Endothelial cell of umbilical vein (primary cell): ENCODE measurements at regions not wholly inside any gene's neighbourhood (a gene's known extent, or its start where the extent isn't known, plus 50 kb on each side); places are given as distances from the start of the nearest gene placed in this dataset.

ENCODE experiments used
- BruUV-seq: library from RNA; stranded (reverse); fragments of 400-500 nt; replicated peaks from 2 replicates; lab custom pipeline; 2021; lab: Mats Ljungman, UMichigan
- CTCF ChIA-PET: fragments of 300-600, 350-600 bp; sonication (Branson Sonifier 250); formaldehyde crosslinking; loops from one replicate; lab custom pipeline; 2021; ENCODE audit warnings: antibody characterized with exemption, inconsistent platforms; lab: Charles Lee
- POLR2A ChIA-PET: fragments of 300-600, 350-600 bp; sonication (Branson Sonifier 250); formaldehyde crosslinking; loops from one replicate; lab custom pipeline; 2021; ENCODE audit warnings: antibody characterized with exemption, inconsistent platforms; lab: Charles Lee
- DNase-seq: peaks from one replicate; pipeline ENCODE4 v3.0.0-alpha.2; 2011; ENCODE audit warnings: low read depth, low spot score
- FAIRE-seq: peaks from 2 replicates; lab custom pipeline; 2011; peaks lifted over from hg19 to GRCh38; lab: Jason Lieb, UNC
- H2AFZ ChIP-seq: 2 replicates; pipeline ENCODE4 v1.6.0; 2012; ENCODE audit warnings: low read depth, low read length, control low read depth, inconsistent platforms
- H3K27ac ChIP-seq: 2 replicates; pipeline ENCODE4 v1.5.1; 2011; ENCODE audit warnings: low read depth, mild to moderate bottlenecking, control low read depth, low read length, moderate library complexity; ENCODE audit not compliant: insufficient read depth
- H3K27me3 ChIP-seq, 2 experiments: 2 replicates each; pipeline versions ENCODE4 v1.6.0 to v1.6.1; 2011; ENCODE audit warnings: low read length in 2 of 2, mixed read lengths in 1 of 2; ENCODE audit not compliant: control insufficient read depth in 2 of 2, insufficient read depth in 2 of 2
- H3K36me3 ChIP-seq, 2 experiments: 2 replicates in 1 of 2; 3 replicates in 1 of 2; pipeline ENCODE4 v1.5.1; 2011; ENCODE audit warnings: low read length in 2 of 2, mild to moderate bottlenecking in 1 of 2, moderate library complexity in 1 of 2; ENCODE audit not compliant: control insufficient read depth in 2 of 2, insufficient read depth in 2 of 2; ENCODE audit errors: extremely low read depth in 1 of 2
- H3K4me1 ChIP-seq: 3 replicates; pipeline ENCODE4 v1.5.1; 2011; ENCODE audit warnings: mild to moderate bottlenecking, low read length; ENCODE audit not compliant: control insufficient read depth, insufficient read depth; ENCODE audit errors: extremely low read depth
- H3K4me2 ChIP-seq: 2 replicates; pipeline ENCODE4 v1.6.1; 2011; ENCODE audit warnings: low read length, control low read depth, mixed read lengths; ENCODE audit not compliant: insufficient read depth
- H3K4me3 ChIP-seq, 3 experiments: fragments of 200-600 bp in 1 of 3; sonication (generic), shearing (Covaris generic) in 1 of 3; replicated peaks in 1 of 3; 2 replicates each; pipeline ENCODE4 v1.5.1; 2011 to 2016; ENCODE audit warnings: control low read depth in 3 of 3, low read length in 3 of 3, mild to moderate bottlenecking in 2 of 3, inconsistent platforms in 1 of 3, low read depth in 1 of 3, moderate library complexity in 1 of 3; ENCODE audit not compliant: insufficient read depth in 1 of 3
- H3K79me2 ChIP-seq: 2 replicates; pipeline ENCODE4 v1.6.0; 2012; ENCODE audit warnings: low read length, inconsistent platforms; ENCODE audit not compliant: control insufficient read depth, insufficient read depth
- H3K9ac ChIP-seq: replicated peaks from 2 replicates; pipeline ENCODE3; 2011; ENCODE audit warnings: low read length, control low read depth; ENCODE audit not compliant: insufficient read depth; ENCODE audit errors: extremely low read depth
- H3K9me1 ChIP-seq: replicated peaks from 3 replicates; pipeline ENCODE4 v1.6.0; 2011; ENCODE audit warnings: mild to moderate bottlenecking, low read length; ENCODE audit not compliant: control insufficient read depth, insufficient read depth; ENCODE audit errors: extremely low read depth
- H3K9me3 ChIP-seq: replicated peaks from 2 replicates; pipeline ENCODE4 v1.5.1; 2012; ENCODE audit warnings: low read length, inconsistent platforms; ENCODE audit not compliant: control insufficient read depth, insufficient read depth
- H4K20me1 ChIP-seq: replicated peaks from 2 replicates; pipeline ENCODE3; 2011; ENCODE audit warnings: mild to moderate bottlenecking, low read length; ENCODE audit not compliant: control insufficient read depth, insufficient read depth; ENCODE audit errors: extremely low read depth
- CTCF ChIP-seq, 2 donors: IDR thresholded peaks; 1 replicate in 1 of 2; 2 replicates in 1 of 2; pipeline ENCODE4 v1.5.1; 2011; ENCODE audit warnings: low read length in 2 of 2, mild to moderate bottlenecking in 2 of 2, moderate library complexity in 2 of 2, control low read depth in 1 of 2, inconsistent platforms in 1 of 2, low read depth in 1 of 2; ENCODE audit not compliant: insufficient read depth in 1 of 2; ENCODE audit errors: extremely low read depth in 1 of 2
- EZH2 ChIP-seq: IDR thresholded peaks from 2 replicates; pipeline ENCODE4 v1.6.1; 2012; ENCODE audit warnings: borderline replicate concordance, low read depth, mild to moderate bottlenecking, moderate library complexity, low read length, inconsistent platforms; ENCODE audit not compliant: severe bottlenecking
- FOS ChIP-seq: IDR thresholded peaks from 2 replicates; pipeline ENCODE4 v1.6.1; 2011; ENCODE audit warnings: mild to moderate bottlenecking, low read length, moderate library complexity, borderline replicate concordance; ENCODE audit not compliant: insufficient read depth
- GATA2 ChIP-seq: IDR thresholded peaks from 2 replicates; pipeline ENCODE4 v1.7.0; 2011; ENCODE audit warnings: low read depth, mild to moderate bottlenecking, moderate library complexity, mixed read lengths, low read length; ENCODE audit not compliant: insufficient read length, insufficient read depth
- JUN ChIP-seq: IDR thresholded peaks from 2 replicates; pipeline ENCODE4 v1.6.1; 2011; ENCODE audit warnings: borderline replicate concordance, low read depth; ENCODE audit not compliant: insufficient read length, insufficient read depth
- MAX ChIP-seq: IDR thresholded peaks from 2 replicates; pipeline ENCODE4 v1.6.1; 2011; ENCODE audit not compliant: insufficient read depth, insufficient read length
- MYC ChIP-seq: IDR thresholded peaks from one replicate; pipeline ENCODE4 v1.6.1; 2011; ENCODE audit warnings: mild to moderate bottlenecking, low read depth, low read length
- POLR2A ChIP-seq: IDR thresholded peaks from 2 replicates; pipeline ENCODE4 v1.6.1; 2012; ENCODE audit warnings: low read depth, mild to moderate bottlenecking, control low read depth, low read length
- POLR2AphosphoS5 ChIP-seq: IDR thresholded peaks from 2 replicates; pipeline ENCODE4 v1.6.1; 2012; ENCODE audit warnings: low read depth, mild to moderate bottlenecking, control low read depth, low read length, moderate library complexity; ENCODE audit not compliant: insufficient read depth
- dilution Hi-C: fragments of 300-500 bp; cut with MboI; formaldehyde crosslinking; loops from one replicate; pipeline ENCODE4 v1.15.0; 2019; ENCODE audit warnings: low sequenced_read_pairs; ENCODE audit not compliant: extremely low pct_ligation_motif_present
- intact Hi-C: fragments of 100-400 bp; cut with micrococcal nuclease; formaldehyde crosslinking; loops from one replicate; pipeline ENCODE4 v1.10.0; 2022

GRCh38 chr5:23703940-23704855 is 196.8 kb downstream of the PRDM9 start:
- Histone ChIP-seq H3K4me1 (no peaks in the 10 kb centered on the region), H4K20me1 (no peaks in the 10 kb centered on the region), H3K27me3 (no peaks in the 10 kb centered on the region), H3K9ac (no peak overlapping the region), H3K36me3 (no peaks in the 10 kb centered on the region), H3K27ac (no peak overlapping the region), H3K9me3 (no peaks in the 10 kb centered on the region), H3K4me3 (no peak overlapping the region), H3K4me2 (no peak overlapping the region), H3K9me1 (no peaks in the 10 kb centered on the region), H2AFZ (no peak overlapping the region), H3K79me2 (no peaks in the 10 kb centered on the region)
- dilution Hi-C loops (no loop called here), intact Hi-C loops (no loop called here)
- no TSS peak for BruUV-seq
- DNase-seq (no peak), FAIRE-seq (no peak)
- TF ChIP-seq POLR2A (no peak), POLR2AphosphoS5 (no peak), FOS (no peak), JUN (no peak), MYC (no peak), MAX (no peak), EZH2 (no peak), CTCF (IDR thresholded peaks at IDR 0.05; ENCODE audit: extremely low read depth in 1 of 2, insufficient read depth in 1 of 2, low read depth in 1 of 2, low read length in 2 of 2) (no peak), GATA2 (no peak)
- ChIA-PET POLR2A (no interaction called here), CTCF (no interaction called here)
